Fibroblast of the aortic adventitia (primary cell): ENCODE measurements at regions not wholly inside any gene's neighbourhood (a gene's known extent, or its start where the extent isn't known, plus 50 kb on each side); places are given as distances from the start of the nearest gene placed in this dataset.
"Not testable (repeated sequence)": the region's sequence is repeated elsewhere in the genome, so short reads cannot be mapped to it uniquely, and the experiment has no call there.

Experiments
- DNase-seq: peaks from one replicate; pipeline ENCODE4 v3.0.0-alpha.2; 2010; ENCODE audit warnings: low read depth
- H3K4me3 ChIP-seq: 2 replicates; pipeline ENCODE4 v1.5.1; 2011; ENCODE audit warnings: low read depth, mild to moderate bottlenecking, control low read depth, low read length, moderate library complexity
- CTCF ChIP-seq: IDR thresholded peaks from 2 replicates; pipeline ENCODE4 v1.5.1; 2011; ENCODE audit warnings: mild to moderate bottlenecking, low read length, control low read depth, inconsistent platforms; ENCODE audit not compliant: insufficient read depth

- no peak for DNase-seq
- no peak for TF ChIP-seq CTCF
- H3K4me3 ChIP-seq, result no peak overlapping the region
These were observed 133.7 kb downstream of the FAM53A start for GRCh38 chr4:1550122-1551070.

- H3K4me3 ChIP-seq, result no peak overlapping the region
- TF ChIP-seq CTCF, result no peak
- DNase-seq, result no peak
These were observed 134.5 kb downstream of the FAM53A start for GRCh38 chr4:1549638-1550035.

DNA sequence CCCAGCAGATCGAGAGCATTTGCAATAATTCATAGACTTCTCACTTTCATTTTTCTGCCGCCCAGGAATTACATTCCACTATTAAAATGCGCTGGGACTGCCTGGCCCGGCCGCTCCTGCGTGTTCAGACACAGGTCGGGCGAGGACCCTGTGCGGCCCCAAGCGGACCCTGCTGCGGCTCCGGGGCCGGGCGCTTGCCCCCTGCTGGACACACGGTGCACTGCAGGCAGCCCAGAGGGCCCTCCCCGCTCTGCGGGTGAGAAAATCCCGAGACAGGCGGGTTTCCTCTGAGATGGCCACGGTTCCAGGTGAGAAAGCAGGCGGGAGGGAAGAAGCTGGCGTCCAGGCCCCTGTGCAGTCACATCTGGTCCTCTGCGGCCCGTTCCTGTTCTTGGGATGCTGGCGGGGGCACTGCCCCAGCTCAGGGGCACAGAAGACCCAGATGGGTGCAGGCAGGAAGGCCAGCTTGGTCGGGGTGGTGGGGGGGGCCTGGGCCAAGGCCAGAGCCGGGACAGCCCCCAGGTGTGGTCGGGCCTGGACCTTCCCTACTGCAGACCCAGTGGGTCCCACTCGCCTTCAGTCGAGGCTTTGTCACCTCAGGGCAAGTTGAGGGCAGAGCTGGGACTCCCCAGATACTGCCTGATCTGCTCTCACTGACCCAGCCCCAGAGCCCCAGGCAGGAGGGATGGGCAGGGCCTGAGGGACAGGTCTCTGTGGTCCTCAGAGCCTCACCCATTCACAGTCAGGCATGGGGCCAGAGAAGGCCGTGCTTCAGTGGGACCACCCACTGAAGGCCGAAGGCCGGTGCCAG, 135.1 kb downstream of the FAM53A start:
- DNase-seq, H3K4me3 ChIP-seq: not testable (repeated sequence)

GRCh38 chr4:1547856-1548826, 136.0 kb downstream of the FAM53A start:
- TF ChIP-seq CTCF, result no peak
- no peak overlapping the region for H3K4me3 ChIP-seq
- peak; percentile 52 for DNase-seq

More for the DNA sequence above, 135.1 kb downstream of the FAM53A start:
- peak; percentile 80 for TF ChIP-seq CTCF

GRCh38 chr4:1547131-1547855, 136.8 kb downstream of the FAM53A start:
- peak; percentile 7 for DNase-seq
- TF ChIP-seq CTCF, result no peak
- H3K4me3 ChIP-seq, result no peak overlapping the region

DNA sequence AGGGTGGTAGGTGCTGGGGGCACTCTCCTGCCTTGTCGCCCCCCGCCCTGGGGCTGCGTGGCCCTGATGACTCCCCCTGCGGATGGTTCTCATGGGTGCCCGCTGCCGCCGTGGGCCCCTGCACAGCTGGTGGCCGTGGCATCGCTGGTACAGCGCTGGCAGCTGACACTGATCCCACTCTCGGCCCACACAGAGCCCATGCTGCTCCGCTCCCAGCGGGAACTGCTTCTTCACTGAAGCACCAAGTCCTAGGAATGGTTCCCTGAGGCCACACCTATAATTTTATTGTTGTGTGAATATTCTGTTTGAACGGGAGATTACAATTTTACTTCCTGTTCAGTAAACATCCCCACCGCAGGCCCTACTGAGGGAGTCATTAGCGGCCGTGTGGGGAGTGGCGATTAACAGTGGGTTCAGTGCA, 138.6 kb upstream of the NKX1-1 start:
- no peak overlapping the region for H3K4me3 ChIP-seq
- DNase-seq, result no peak
- no peak for TF ChIP-seq CTCF

DNA sequence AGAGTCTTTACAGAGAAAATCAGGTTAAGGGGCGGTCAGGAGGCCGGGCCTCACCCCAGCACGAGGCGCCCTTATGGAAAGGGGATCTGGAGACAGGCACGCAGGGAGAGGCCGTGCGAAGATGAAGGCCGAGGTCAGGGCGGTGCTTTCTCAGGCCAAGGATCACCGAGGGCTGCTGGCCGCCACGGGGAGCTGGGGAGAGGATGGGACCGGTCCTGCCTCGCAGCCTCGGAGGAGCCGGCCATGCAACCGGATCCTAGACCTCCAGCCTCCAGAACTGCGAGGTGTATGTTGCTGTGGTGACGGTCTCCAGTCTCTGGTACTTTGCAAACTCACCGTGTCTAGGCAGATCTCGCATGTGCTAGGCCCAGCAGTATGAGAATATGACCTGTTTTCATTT, 138.2 kb upstream of the NKX1-1 start:
- H3K4me3 ChIP-seq, DNase-seq: not testable (repeated sequence)
